Lower lobe of right lung (tissue), 2 donors: ENCODE measurements at regions not wholly inside any gene's neighbourhood (a gene's known extent, or its start where the extent isn't known, plus 50 kb on each side); places are given as distances from the start of the nearest gene placed in this dataset.
"Not testable (repeated sequence)": the region's sequence is repeated elsewhere in the genome, so short reads cannot be mapped to it uniquely, and the experiment has no call there.

Source experiments
- ATAC-seq, 2 donors: fragments of 200-7000 bp; cut with Tn5 transposase; one replicate each; pipeline ENCODE4 v1.9.1; 2020 to 2022; ENCODE audit warnings: mild to moderate bottlenecking in 2 of 2, moderate library complexity in 2 of 2
- DNase-seq: peaks from one replicate; pipeline ENCODE4 v3.0.0-alpha.2; 2020
- H3K27ac ChIP-seq: fragments of 200-600 bp; one replicate; pipeline ENCODE4 v1.8.0; 2022
- H3K27me3 ChIP-seq: fragments of 200-600 bp; one replicate; pipeline ENCODE4 v1.8.0; 2022; ENCODE audit warnings: low read depth
- H3K36me3 ChIP-seq: fragments of 200-600 bp; one replicate; pipeline ENCODE4 v1.8.0; 2022; ENCODE audit warnings: mild to moderate bottlenecking
- H3K4me1 ChIP-seq: fragments of 200-600 bp; one replicate; pipeline ENCODE4 v1.8.0; 2022
- H3K4me3 ChIP-seq: fragments of 200-600 bp; one replicate; pipeline ENCODE4 v1.8.0; 2022; ENCODE audit warnings: mild to moderate bottlenecking
- H3K9me3 ChIP-seq: fragments of 200-600 bp; one replicate; pipeline ENCODE4 v1.8.0; 2022
- CTCF ChIP-seq: fragments of 200-600 bp; IDR thresholded peaks from one replicate; pipeline ENCODE4 v1.8.0; 2022; ENCODE audit warnings: antibody characterized with exemption, mild to moderate bottlenecking
- intact Hi-C: fragments of 100-400 bp; cut with DNase I; formaldehyde crosslinking; loops from one replicate; pipeline ENCODE4 v1.11.0; 2022
- donor health status: DM: no; HTN: yes; CAD: no; lungs with severe emphysema.

- H3K4me3 ChIP-seq, result no peak overlapping the region
- no peaks in the 10 kb centered on the region for H3K9me3 ChIP-seq
- no peaks in the 10 kb centered on the region for H3K36me3 ChIP-seq
- H3K27me3 ChIP-seq, result no peaks in the 10 kb centered on the region
- no peaks in the 10 kb centered on the region for H3K4me1 ChIP-seq
- DNase-seq (no peak), ATAC-seq (no peak)
- H3K27ac ChIP-seq, result no peak overlapping the region
- TF ChIP-seq CTCF, result no peak
- intact Hi-C loops, result no loop called here
Observed at GRCh38 chr2:145789636-145790035, 1269.7 kb upstream of the ZEB2 start.

GRCh38 chr2:145787597-145788361 lies 1267.9 kb upstream of the ZEB2 start:
- H3K27ac ChIP-seq, intact Hi-C loops: not testable (repeated sequence)

GRCh38 chr2:145782607-145783006 lies 1262.7 kb upstream of the ZEB2 start:
- DNase-seq, H3K27ac ChIP-seq, H3K36me3 ChIP-seq, H3K27me3 ChIP-seq, H3K4me3 ChIP-seq, H3K9me3 ChIP-seq, H3K4me1 ChIP-seq, intact Hi-C loops, ATAC-seq: not testable (repeated sequence)

More at GRCh38 chr2:145787597-145788361, 1267.9 kb upstream of the ZEB2 start:
- H3K36me3 ChIP-seq, DNase-seq, H3K9me3 ChIP-seq, H3K4me1 ChIP-seq, H3K4me3 ChIP-seq, ATAC-seq, H3K27me3 ChIP-seq: not testable (repeated sequence)

- no peaks in the 10 kb centered on the region for H3K9me3 ChIP-seq
- no peak overlapping the region for H3K27ac ChIP-seq
- no peaks in the 10 kb centered on the region for H3K4me1 ChIP-seq
- ATAC-seq (no peak), DNase-seq (no peak)
- no peaks in the 10 kb centered on the region for H3K27me3 ChIP-seq
- no peak overlapping the region for H3K4me3 ChIP-seq
- intact Hi-C loops, result no loop called here
- no peak for TF ChIP-seq CTCF
- no peaks in the 10 kb centered on the region for H3K36me3 ChIP-seq
Observed at GRCh38 chr2:145777914-145778313, 1258.0 kb upstream of the ZEB2 start.

GRCh38 chr2:145777297-145777696 lies 1257.4 kb upstream of the ZEB2 start:
- no peak for TF ChIP-seq CTCF
- Histone ChIP-seq H3K27ac (no peak overlapping the region), H3K27me3 (no peaks in the 10 kb centered on the region), H3K4me1 (no peaks in the 10 kb centered on the region), H3K36me3 (no peaks in the 10 kb centered on the region), H3K4me3 (no peak overlapping the region), H3K9me3 (no peaks in the 10 kb centered on the region)
- no peak for DNase-seq
- intact Hi-C loops, result no loop called here
- ATAC-seq, result no peak

GRCh38 chr2:145775591-145775990 lies 1255.7 kb upstream of the ZEB2 start:
- intact Hi-C loops, result no loop called here
- DNase-seq (no peak), ATAC-seq (no peak)
- Histone ChIP-seq H3K4me1 (no peaks in the 10 kb centered on the region), H3K9me3 (no peaks in the 10 kb centered on the region), H3K4me3 (no peak overlapping the region), H3K27ac (no peak overlapping the region), H3K36me3 (no peaks in the 10 kb centered on the region), H3K27me3 (no peaks in the 10 kb centered on the region)
- no peak for TF ChIP-seq CTCF
